H1 (cell line): ENCODE measurements at regions not wholly inside any gene's neighbourhood (a gene's known extent, or its start where the extent isn't known, plus 50 kb on each side); places are given as distances from the start of the nearest gene placed in this dataset.

Source experiments
- CTCF ChIA-PET: fragments of 300-600 bp; sonication (Branson Sonifier 250); formaldehyde crosslinking; loops from one replicate; lab custom pipeline; 2021; ENCODE audit not compliant: partially characterized antibody; lab: Charles Lee
- POLR2A ChIA-PET: fragments of 300-600 bp; sonication (Branson Sonifier 250); formaldehyde crosslinking; loops from one replicate; lab custom pipeline; 2021; ENCODE audit warnings: inconsistent platforms; ENCODE audit not compliant: partially characterized antibody; lab: Charles Lee
- DNase-seq, 2 experiments: peaks; one replicate each; pipeline versions ENCODE4 v3.0.0 to v3.0.0-alpha.2; 2010 to 2022; ENCODE audit warnings: low spot score in 2 of 2, low read depth in 1 of 2, mixed read lengths in 1 of 2
- FAIRE-seq: peaks from 2 replicates; lab custom pipeline; 2011; peaks lifted over from hg19 to GRCh38; lab: Jason Lieb, UNC
- H2AFZ ChIP-seq: 2 replicates; pipeline ENCODE4 v1.8.1; 2012; ENCODE audit warnings: low read length, inconsistent platforms
- H2AK5ac ChIP-seq: 2 replicates; pipeline ENCODE4 v1.6.1; 2013; ENCODE audit warnings: low read depth, low read length
- H2BK120ac ChIP-seq: replicated peaks from 2 replicates; pipeline ENCODE3; 2013; ENCODE audit warnings: low read depth, low read length, inconsistent platforms
- H2BK12ac ChIP-seq: 2 replicates; pipeline ENCODE4 v1.6.1; 2013; ENCODE audit warnings: low read depth, low read length
- H2BK15ac ChIP-seq: 2 replicates; pipeline ENCODE4 v1.6.1; 2013; ENCODE audit warnings: low read length
- H2BK20ac ChIP-seq: 2 replicates; pipeline ENCODE4 v1.6.1; 2013; ENCODE audit warnings: low read length
- H2BK5ac ChIP-seq: 2 replicates; pipeline ENCODE4 v1.6.1; 2013; ENCODE audit warnings: low read depth, low read length
- H3K14ac ChIP-seq: 2 replicates; pipeline ENCODE4 v1.6.1; 2013; ENCODE audit warnings: inconsistent platforms; ENCODE audit not compliant: insufficient read length
- H3K18ac ChIP-seq: 2 replicates; pipeline ENCODE4 v1.6.1; 2013; ENCODE audit warnings: low read length; ENCODE audit errors: extremely low read depth
- H3K23ac ChIP-seq: 2 replicates; pipeline ENCODE4 v1.6.1; 2013; ENCODE audit warnings: inconsistent platforms; ENCODE audit not compliant: insufficient read length
- H3K23me2 ChIP-seq: 2 replicates; pipeline ENCODE4 v1.6.1; 2013; ENCODE audit warnings: low read depth, low read length
- H3K27ac ChIP-seq: 2 replicates; pipeline ENCODE4 v1.6.1; 2011; ENCODE audit warnings: low read depth, low read length, inconsistent platforms
- H3K27me3 ChIP-seq, 4 experiments: replicated peaks in 1 of 4; 1 replicate in 1 of 4; 2 replicates in 3 of 4; pipeline versions ENCODE4 v1.6.1 to v1.8.1; 2011 to 2013; ENCODE audit warnings: low read length in 3 of 4, mild to moderate bottlenecking in 3 of 4, inconsistent platforms in 2 of 4, mixed read lengths in 2 of 4, moderate library complexity in 1 of 4; ENCODE audit not compliant: control insufficient read depth in 3 of 4, insufficient read depth in 3 of 4; ENCODE audit errors: extremely low read depth in 1 of 4
- H3K36me3 ChIP-seq, 4 experiments: 2 replicates each; pipeline versions ENCODE4 v1.6.1 to v1.8.1; 2011 to 2013; ENCODE audit warnings: mild to moderate bottlenecking in 4 of 4, low read length in 3 of 4, moderate library complexity in 2 of 4, control low read depth in 1 of 4, inconsistent platforms in 1 of 4; ENCODE audit not compliant: insufficient read depth in 4 of 4, control insufficient read depth in 2 of 4
- H3K4ac ChIP-seq: replicated peaks from 2 replicates; pipeline ENCODE3; 2013; ENCODE audit warnings: low read length, low read depth, mixed read lengths, inconsistent platforms; ENCODE audit not compliant: insufficient read length
- H3K4me1 ChIP-seq, 4 experiments: replicated peaks in 1 of 4; 1 replicate in 1 of 4; 2 replicates in 3 of 4; pipeline versions ENCODE4 v1.6.1 to v1.8.1; 2011 to 2013; ENCODE audit warnings: low read length in 3 of 4, inconsistent platforms in 2 of 4, mixed read lengths in 1 of 4; ENCODE audit not compliant: insufficient read depth in 4 of 4, control insufficient read depth in 3 of 4
- H3K4me2 ChIP-seq, 2 experiments: 2 replicates each; pipeline versions ENCODE4 v1.6.1 to v1.8.1; 2011 to 2013; ENCODE audit warnings: low read depth in 2 of 2, low read length in 2 of 2, control low read depth in 1 of 2, inconsistent platforms in 1 of 2, mild to moderate bottlenecking in 1 of 2; ENCODE audit not compliant: insufficient read depth in 1 of 2
- H3K4me3 ChIP-seq, 4 experiments: fragments of 200-600, 300-600 bp in 1 of 4; sonication (generic), shearing (Covaris generic), sonication (Bioruptor Twin) in 1 of 4; 2 replicates each; pipeline versions ENCODE4 v1.5.1 to v1.8.1; 2011 to 2016; ENCODE audit warnings: low read length in 4 of 4, low read depth in 3 of 4, control low read depth in 2 of 4, inconsistent platforms in 2 of 4, mild to moderate bottlenecking in 2 of 4, mixed read lengths in 1 of 4, moderate library complexity in 1 of 4; ENCODE audit not compliant: insufficient read depth in 2 of 4; ENCODE audit errors: extremely low read depth in 1 of 4
- H3K56ac ChIP-seq: replicated peaks from 2 replicates; pipeline ENCODE3; 2013; ENCODE audit warnings: low read depth, mild to moderate bottlenecking, mixed read lengths, low read length, inconsistent platforms; ENCODE audit not compliant: insufficient read length
- H3K79me1 ChIP-seq: 2 replicates; pipeline ENCODE4 v1.6.1; 2013; ENCODE audit warnings: low read depth, low read length, control low read depth
- H3K79me2 ChIP-seq, 2 experiments: 2 replicates each; pipeline versions ENCODE4 v1.6.1 to v1.8.1; 2012 to 2013; ENCODE audit warnings: low read length in 2 of 2, mild to moderate bottlenecking in 2 of 2, inconsistent platforms in 1 of 2; ENCODE audit not compliant: insufficient read depth in 2 of 2, control insufficient read depth in 1 of 2
- H3K9ac ChIP-seq, 4 experiments: replicated peaks in 1 of 4; 1 replicate in 1 of 4; 2 replicates in 3 of 4; pipeline versions ENCODE4 v1.6.1 to v1.8.1; 2011 to 2013; ENCODE audit warnings: low read depth in 3 of 4, low read length in 3 of 4, control low read depth in 2 of 4, mild to moderate bottlenecking in 2 of 4, moderate library complexity in 2 of 4, inconsistent platforms in 1 of 4; ENCODE audit errors: extremely low read depth in 1 of 4
- H3K9me3 ChIP-seq, 2 experiments: 2 replicates each; pipeline versions ENCODE4 v1.6.1 to v1.8.1; 2012 to 2013; ENCODE audit warnings: mild to moderate bottlenecking in 2 of 2, moderate library complexity in 2 of 2, control low read depth in 1 of 2, inconsistent platforms in 1 of 2, low read depth in 1 of 2, low read length in 1 of 2, mixed read lengths in 1 of 2; ENCODE audit not compliant: insufficient read depth in 2 of 2
- H4K20me1 ChIP-seq, 2 experiments: replicated peaks in 1 of 2; 2 replicates each; pipeline versions ENCODE3 to v1.8.1; 2011 to 2013; ENCODE audit warnings: inconsistent platforms in 2 of 2, low read length in 2 of 2, mild to moderate bottlenecking in 1 of 2; ENCODE audit not compliant: insufficient read depth in 2 of 2, control insufficient read depth in 1 of 2
- H4K5ac ChIP-seq: 2 replicates; pipeline ENCODE4 v1.6.1; 2013; ENCODE audit warnings: low read length, low read depth, mixed read lengths, inconsistent platforms; ENCODE audit not compliant: insufficient read length
- H4K8ac ChIP-seq: 2 replicates; pipeline ENCODE4 v1.8.0; 2013; ENCODE audit warnings: mild to moderate bottlenecking, moderate library complexity, low read length, inconsistent platforms; ENCODE audit not compliant: insufficient read depth; ENCODE audit errors: extremely low read depth
- H4K91ac ChIP-seq: replicated peaks from 2 replicates; pipeline ENCODE3; 2013; ENCODE audit warnings: low read length, mixed read lengths, inconsistent platforms; ENCODE audit not compliant: insufficient read length
- BCL11A ChIP-seq, 2 experiments: IDR thresholded peaks; one replicate each; pipeline ENCODE4 v1.6.1; 2011; ENCODE audit warnings: low read depth in 2 of 2, low read length in 2 of 2, mild to moderate bottlenecking in 2 of 2
- CBX8 ChIP-seq: fragments of 300-800, 300-1000 bp; sonication (generic); IDR thresholded peaks from 2 replicates; pipeline ENCODE4 v1.7.1; 2016; ENCODE audit warnings: low read depth, low read length, borderline replicate concordance
- E2F6 ChIP-seq: IDR thresholded peaks from 2 replicates; pipeline ENCODE4 v1.6.1; 2012; ENCODE audit warnings: inconsistent platforms
- EGR1 ChIP-seq: IDR thresholded peaks from 2 replicates; pipeline ENCODE4 v1.6.1; 2011; ENCODE audit warnings: low read depth, low read length, borderline replicate concordance
- GTF2F1 ChIP-seq: IDR thresholded peaks from 2 replicates; pipeline ENCODE4 v1.6.1; 2012; ENCODE audit warnings: low read depth, low read length, improper control_type of control experiment, borderline replicate concordance
- JUND ChIP-seq: IDR thresholded peaks from 2 replicates; pipeline ENCODE4 v1.6.1; 2011; ENCODE audit warnings: mild to moderate bottlenecking, improper control_type of control experiment, low read length
- KDM4A ChIP-seq: IDR thresholded peaks from one replicate; pipeline ENCODE4 v1.7.1; 2012; ENCODE audit warnings: low read depth, mild to moderate bottlenecking, moderate library complexity, low read length, inconsistent platforms; ENCODE audit not compliant: severe bottlenecking
- MAFK ChIP-seq: IDR thresholded peaks from 2 replicates; pipeline ENCODE4 v1.6.1; 2012; ENCODE audit warnings: low read depth, mild to moderate bottlenecking, improper control_type of control experiment, low read length
- RAD21 ChIP-seq, 2 experiments: IDR thresholded peaks in 1 of 2; conservative IDR thresholded peaks in 1 of 2; 2 replicates each; pipeline ENCODE4 v1.6.1; 2011; ENCODE audit warnings: low read depth in 2 of 2, low read length in 2 of 2, improper control_type of control experiment in 1 of 2, inconsistent platforms in 1 of 2, mild to moderate bottlenecking in 1 of 2, moderate library complexity in 1 of 2
- SIX5 ChIP-seq: IDR thresholded peaks from 2 replicates; pipeline ENCODE4 v1.6.1; 2011; ENCODE audit warnings: mild to moderate bottlenecking, low read depth, low read length
- SP1 ChIP-seq: IDR thresholded peaks from 2 replicates; pipeline ENCODE4 v1.6.1; 2011; ENCODE audit warnings: low read depth, low read length
- SUZ12 ChIP-seq: fragments of 200-600 bp; sonication (generic); IDR thresholded peaks from 2 replicates; pipeline ENCODE4 v1.6.1; 2012; ENCODE audit warnings: mild to moderate bottlenecking, inconsistent platforms, low read length, moderate library complexity, mixed read lengths
- YY1 ChIP-seq: IDR thresholded peaks from 2 replicates; pipeline ENCODE4 v1.6.1; 2011; ENCODE audit warnings: low read depth, mild to moderate bottlenecking, low read length
- TF ChIP-seq, protein P1 (sequence below): IDR thresholded peaks from 2 replicates; pipeline ENCODE4 v1.6.1; 2011; ENCODE audit warnings: low read length, improper control_type of control experiment

GRCh38 chr4:19944251-19944650 is 307.5 kb upstream of the SLIT2 start:
- Histone ChIP-seq H2BK120ac (no peak overlapping the region), H4K5ac (no peak overlapping the region), H3K4me3 (no peak overlapping the region), H3K9me3 (no peaks in the 10 kb centered on the region), H3K18ac (no peak overlapping the region), H3K9ac (no peak overlapping the region), H3K79me1 (no peaks in the 10 kb centered on the region), H4K20me1 (no peaks in the 10 kb centered on the region), H3K27ac (no peak overlapping the region), H3K4me1 (peaks cover 0 to 3% (median 0%) of the 10 kb centered on the region in 4 experiments; a peak in 1 of 7 replicates), H2BK15ac (no peak overlapping the region), H2BK20ac (no peak overlapping the region), H3K56ac (no peak overlapping the region), H4K91ac (no peak overlapping the region), H3K23me2 (no peaks in the 10 kb centered on the region), H2AFZ (no peak overlapping the region), H2BK12ac (no peak overlapping the region), H3K4ac (no peak overlapping the region), H2BK5ac (no peak overlapping the region), H3K79me2 (no peaks in the 10 kb centered on the region), H3K36me3 (no peaks in the 10 kb centered on the region), H2AK5ac (no peak overlapping the region), H3K4me2 (no peak overlapping the region), H3K14ac (no peak overlapping the region), H3K23ac (no peak overlapping the region), H3K27me3 (no peaks in the 10 kb centered on the region), H4K8ac (no peak overlapping the region)
- ChIA-PET POLR2A (interaction anchor here (0.6 kb wide), 1 partner anchor 70 kb away, joined by 6 read pairs; no protein-coding TSS in a partner anchor), CTCF (interaction anchor here (0.6 kb wide), 2 partner anchors 127 to 505 kb away, joined by 3 to 4 read pairs; no protein-coding TSS in a partner anchor)
- no peak for FAIRE-seq
- no peak for DNase-seq
- TF ChIP-seq SIX5 = no peak
- TF ChIP-seq E2F6 = no peak
- TF ChIP-seq YY1 = no peak
- TF ChIP-seq CBX8 = no peak
- no peak for TF ChIP-seq GTF2F1
- no peak for TF ChIP-seq MAFK
- TF ChIP-seq, protein P1, sequence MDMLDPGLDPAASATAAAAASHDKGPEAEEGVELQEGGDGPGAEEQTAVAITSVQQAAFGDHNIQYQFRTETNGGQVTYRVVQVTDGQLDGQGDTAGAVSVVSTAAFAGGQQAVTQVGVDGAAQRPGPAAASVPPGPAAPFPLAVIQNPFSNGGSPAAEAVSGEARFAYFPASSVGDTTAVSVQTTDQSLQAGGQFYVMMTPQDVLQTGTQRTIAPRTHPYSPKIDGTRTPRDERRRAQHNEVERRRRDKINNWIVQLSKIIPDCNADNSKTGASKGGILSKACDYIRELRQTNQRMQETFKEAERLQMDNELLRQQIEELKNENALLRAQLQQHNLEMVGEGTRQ = no peak
- TF ChIP-seq EGR1 = no peak
- TF ChIP-seq BCL11A (IDR thresholded peaks at IDR 0.05; ENCODE audit: low read depth in 2 of 2, low read length in 2 of 2) = no peak
- TF ChIP-seq SP1 = no peak
- no peak for TF ChIP-seq SUZ12
- no peak for TF ChIP-seq JUND
- no peak for TF ChIP-seq RAD21 (IDR thresholded peaks at IDR 0.05 in 1 of 2, conservative IDR thresholded peaks at IDR 0.05 in 1 of 2; ENCODE audit: low read depth in 2 of 2, low read length in 2 of 2)
- TF ChIP-seq KDM4A = no peak
